HG03103 (cell line): ENCODE measurements at regions not wholly inside any gene's neighbourhood (a gene's known extent, or its start where the extent isn't known, plus 50 kb on each side); places are given as distances from the start of the nearest gene placed in this dataset.

Experiments used
- ATAC-seq: cut with Tn5 transposase; IDR thresholded peaks from one replicate; pipeline ENCODE4 v1.9.1; 2021; ENCODE audit warnings: low read depth; ENCODE audit not compliant: unreplicated experiment

GRCh38 chr9:94159069-94159939 is 75.0 kb downstream of the PTPDC1 start:
- no peak for ATAC-seq

- no peak for ATAC-seq
Observed at GRCh38 chr9:94160594-94161501, 76.6 kb downstream of the PTPDC1 start.

GRCh38 chr9:94161673-94162072 is 77.4 kb downstream of the PTPDC1 start:
- no peak for ATAC-seq

- no peak for ATAC-seq
Observed at GRCh38 chr9:94164806-94165549, 80.7 kb downstream of the PTPDC1 start.

GRCh38 chr9:94165592-94166235 is 81.5 kb downstream of the PTPDC1 start:
- ATAC-seq: peak; percentile 84

GRCh38 chr9:94166236-94166975 is 82.1 kb downstream of the PTPDC1 start:
- ATAC-seq: peak; percentile 45

GRCh38 chr9:94166976-94167346 is 82.7 kb downstream of the PTPDC1 start:
- ATAC-seq: no peak

- ATAC-seq: no peak
Observed at GRCh38 chr9:94167376-94167890, 83.2 kb downstream of the PTPDC1 start.

GRCh38 chr9:94168203-94169000 is 84.1 kb downstream of the PTPDC1 start:
- no peak for ATAC-seq

- ATAC-seq: no peak
Observed at GRCh38 chr9:94169968-94170367, 85.7 kb downstream of the PTPDC1 start.

GRCh38 chr9:94173632-94174031 is 85.5 kb upstream of the ZNF169 start:
- ATAC-seq: no peak

- ATAC-seq: no peak
Observed at GRCh38 chr9:94174164-94174563, 84.9 kb upstream of the ZNF169 start.

GRCh38 chr9:94175669-94176068 is 83.4 kb upstream of the ZNF169 start:
- ATAC-seq: no peak

GRCh38 chr9:94176608-94177007 is 82.5 kb upstream of the ZNF169 start:
- ATAC-seq: no peak

GRCh38 chr9:94178927-94179326 is 80.2 kb upstream of the ZNF169 start:
- ATAC-seq: no peak

- ATAC-seq: no peak
Observed at GRCh38 chr9:94181408-94182181, 77.5 kb upstream of the ZNF169 start.

GRCh38 chr9:94182532-94182931 is 76.6 kb upstream of the ZNF169 start:
- no peak for ATAC-seq
